Pons (tissue), 1 donor: ENCODE measurements at regions not wholly inside any gene's neighbourhood (a gene's known extent, or its start where the extent isn't known, plus 50 kb on each side); places are given as distances from the start of the nearest gene placed in this dataset.
A peak's percentile ranks its signal among the peaks of the same experiment; 100 is the strongest.

Source experiments
- DNase-seq: peaks from one replicate; pipeline ENCODE4 v3.0.0-alpha.2; 2016; ENCODE audit warnings: low spot score

- no peak for DNase-seq
Observed at GRCh38 chr10:111131168-111131799, 54.5 kb downstream of the ADRA2A start.

DNA sequence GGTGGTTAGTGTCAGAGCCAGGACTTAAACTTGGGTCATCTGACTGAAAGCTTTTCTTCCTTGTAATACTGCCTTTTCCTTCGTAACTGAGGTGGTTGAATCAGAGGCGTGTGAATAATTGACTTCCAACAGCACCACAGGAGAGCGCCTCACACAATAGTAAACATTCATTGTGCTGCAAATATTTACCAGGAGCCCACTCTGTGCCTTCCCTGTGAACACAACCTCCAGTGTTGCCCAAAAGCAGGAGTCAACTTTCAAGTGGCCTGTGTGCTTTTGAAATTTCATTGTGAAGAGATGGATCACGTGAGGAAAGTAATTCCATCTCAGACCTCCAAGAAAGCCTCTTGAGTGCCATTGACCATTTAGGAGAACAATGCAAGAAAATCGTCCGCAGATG, 60.2 kb downstream of the ADRA2A start:
- no peak for DNase-seq

DNA sequence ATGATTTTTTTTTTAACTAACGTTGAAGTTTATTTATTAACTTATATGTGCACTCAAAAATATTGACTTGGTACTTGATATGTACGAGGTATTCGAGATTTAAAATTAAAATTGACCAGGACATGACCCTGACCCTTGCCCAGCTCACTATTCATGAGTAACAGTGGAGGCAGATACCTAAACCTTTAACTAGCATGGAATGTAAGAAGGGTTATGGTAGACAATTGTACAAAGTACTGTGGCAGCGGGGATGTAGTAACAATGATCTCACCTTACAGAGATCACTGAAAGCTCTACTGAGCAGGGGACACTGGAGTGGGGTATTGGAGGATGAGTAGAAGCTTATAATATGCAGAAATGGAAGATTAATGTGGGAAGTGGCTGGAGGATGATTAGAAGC, 60.8 kb downstream of the ADRA2A start:
- no peak for DNase-seq

DNA sequence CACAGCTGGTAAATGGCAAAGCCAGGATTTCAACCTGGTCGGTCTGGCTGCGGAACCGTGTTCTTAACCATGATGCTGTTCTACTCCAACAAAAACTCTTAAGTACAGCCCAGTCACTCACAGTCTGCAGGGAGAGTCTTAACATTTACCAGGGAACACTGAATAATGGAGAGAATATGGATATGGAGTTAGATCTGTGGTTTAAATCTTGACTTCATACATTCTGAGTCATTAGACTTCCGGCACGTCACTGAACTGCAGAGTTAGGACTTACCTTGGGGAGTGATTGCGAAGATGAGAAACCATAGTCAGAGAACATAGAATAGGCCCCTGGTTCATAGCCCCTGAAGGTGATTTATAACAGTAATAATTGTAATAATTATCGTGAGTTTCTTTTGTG, 61.7 kb downstream of the ADRA2A start:
- DNase-seq: no peak

- DNase-seq: no peak
Observed at GRCh38 chr10:111139567-111139966, 62.7 kb downstream of the ADRA2A start.

DNA sequence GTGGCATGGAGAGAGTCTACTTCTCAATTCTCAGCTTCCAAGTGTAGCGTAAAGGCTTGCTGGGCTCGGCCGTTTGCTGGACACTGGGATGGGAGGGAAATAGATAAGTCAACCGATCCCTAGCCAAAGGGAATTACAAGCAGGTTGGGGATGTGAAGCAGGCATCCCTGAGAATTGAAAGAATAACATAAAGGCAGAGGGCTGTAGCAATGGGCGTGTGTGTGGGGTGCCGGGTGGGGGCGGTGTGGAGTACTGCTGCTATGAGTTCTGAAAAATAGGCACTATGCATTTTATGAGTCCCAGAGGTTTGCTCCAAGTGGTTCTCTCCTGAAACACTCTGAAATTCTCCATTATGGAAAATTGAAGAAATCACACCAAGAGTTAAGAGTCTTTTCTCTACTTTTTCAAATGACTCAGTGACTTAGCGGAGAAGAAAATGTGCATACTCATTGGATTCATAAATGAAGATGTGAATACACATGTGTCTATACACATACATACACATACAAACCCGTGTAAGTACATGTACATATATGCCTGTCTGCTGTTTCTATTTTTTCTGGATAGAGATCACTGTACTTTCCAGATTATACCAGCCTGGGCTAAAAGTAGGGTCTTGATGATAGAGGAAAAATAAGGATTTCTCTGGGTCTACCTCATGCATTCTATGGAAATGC, 65.4 kb downstream of the ADRA2A start:
- no peak for DNase-seq

GRCh38 chr10:111146025-111146640, 69.3 kb downstream of the ADRA2A start:
- peak; percentile 67 for DNase-seq

DNA sequence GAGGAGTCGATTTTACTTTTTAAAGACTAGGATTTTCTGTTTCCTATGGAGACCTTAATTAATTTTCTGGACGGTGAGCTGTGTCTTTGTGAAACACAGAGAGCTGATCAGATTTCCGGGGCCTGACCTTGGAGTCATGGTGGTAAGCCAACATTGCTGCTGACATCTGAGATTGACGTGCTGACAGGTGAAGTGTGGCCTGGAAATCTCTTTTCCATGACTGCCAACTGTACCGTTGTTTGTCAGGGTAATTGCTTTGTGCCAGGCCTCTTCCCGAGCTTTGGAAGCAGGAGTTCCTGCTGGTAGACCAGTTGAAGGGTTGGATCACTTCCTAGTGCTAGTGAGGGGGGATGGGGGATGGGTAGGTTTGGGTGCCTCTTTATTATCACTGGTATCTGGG, 71.2 kb downstream of the ADRA2A start:
- DNase-seq: no peak

- DNase-seq: no peak
Observed at GRCh38 chr10:111148440-111148839, 71.6 kb downstream of the ADRA2A start.

DNA sequence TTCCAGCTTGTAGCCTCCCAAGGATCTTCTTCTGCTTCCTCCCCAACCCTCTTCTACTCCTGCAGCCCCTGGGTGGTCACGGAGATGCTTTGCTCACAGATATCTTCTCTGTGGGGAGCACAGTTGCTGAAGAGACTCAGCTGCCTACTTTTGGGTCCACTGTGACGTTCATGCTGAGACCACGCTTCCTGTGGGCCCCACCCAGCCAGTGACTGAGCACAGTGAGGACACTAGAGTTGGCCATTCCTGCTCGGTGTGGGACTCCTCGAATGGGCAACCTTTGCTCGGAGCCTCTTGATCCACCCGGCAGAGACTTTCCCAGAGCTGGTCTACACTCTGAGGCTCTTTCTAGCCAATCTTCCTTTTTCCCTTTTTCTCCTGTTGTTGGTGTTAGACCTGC, 73.9 kb downstream of the ADRA2A start:
- DNase-seq: no peak

DNA sequence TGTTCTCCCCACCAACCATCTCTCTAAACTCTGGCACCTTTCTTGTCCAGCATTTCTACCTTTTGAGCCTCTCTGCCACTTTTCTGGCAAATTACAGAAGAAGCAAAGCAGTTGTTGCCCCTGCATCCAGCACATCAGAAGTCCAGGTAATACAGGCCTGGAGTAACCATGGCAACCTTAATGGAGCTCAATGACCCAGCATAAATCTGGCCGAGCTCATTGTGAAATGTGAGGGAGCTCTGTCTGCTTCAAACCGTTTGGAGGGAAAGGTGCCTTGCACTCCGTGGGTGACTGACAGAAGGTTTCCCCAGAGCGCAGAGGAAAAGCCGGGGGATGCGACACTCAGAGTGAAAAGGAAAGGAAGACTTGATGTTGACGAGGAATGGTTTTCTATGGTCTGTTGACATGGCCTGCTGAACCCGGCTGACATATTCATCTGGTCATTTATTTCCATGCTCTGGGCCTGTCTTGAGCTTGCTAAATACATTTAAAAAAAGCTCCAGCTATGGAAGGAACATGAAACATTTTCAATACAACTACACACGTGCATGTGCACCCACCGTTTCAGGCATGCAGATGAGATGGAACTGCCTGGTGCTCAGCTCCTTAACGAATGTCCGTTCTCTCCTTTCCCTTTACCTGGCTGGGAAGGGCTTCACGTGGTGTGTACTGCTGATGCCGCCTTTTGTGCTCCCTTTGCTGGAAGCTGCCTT, 74.9 kb downstream of the ADRA2A start:
- DNase-seq: no peak

DNA sequence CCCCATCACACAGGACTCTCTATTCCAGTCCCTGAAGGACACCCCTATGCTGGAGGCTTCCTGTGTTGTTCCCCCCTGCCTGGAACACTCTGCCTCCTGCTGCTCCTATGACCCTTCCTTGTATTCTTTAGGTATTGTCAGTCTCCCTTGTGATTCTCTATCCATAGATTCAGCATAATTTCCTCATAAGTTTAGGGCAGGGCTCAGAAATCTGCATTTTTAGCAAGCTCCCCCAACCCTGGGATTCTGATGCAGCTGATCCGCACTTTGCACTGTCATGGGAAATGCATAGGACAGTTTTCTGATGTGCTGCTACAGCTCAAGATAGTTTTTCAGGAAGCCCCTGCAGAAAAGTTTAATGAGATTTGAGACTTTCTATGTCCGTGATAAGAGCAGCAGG, 79.9 kb downstream of the ADRA2A start:
- no peak for DNase-seq

GRCh38 chr10:111158595-111158994, 81.8 kb downstream of the ADRA2A start:
- DNase-seq: no peak

DNA sequence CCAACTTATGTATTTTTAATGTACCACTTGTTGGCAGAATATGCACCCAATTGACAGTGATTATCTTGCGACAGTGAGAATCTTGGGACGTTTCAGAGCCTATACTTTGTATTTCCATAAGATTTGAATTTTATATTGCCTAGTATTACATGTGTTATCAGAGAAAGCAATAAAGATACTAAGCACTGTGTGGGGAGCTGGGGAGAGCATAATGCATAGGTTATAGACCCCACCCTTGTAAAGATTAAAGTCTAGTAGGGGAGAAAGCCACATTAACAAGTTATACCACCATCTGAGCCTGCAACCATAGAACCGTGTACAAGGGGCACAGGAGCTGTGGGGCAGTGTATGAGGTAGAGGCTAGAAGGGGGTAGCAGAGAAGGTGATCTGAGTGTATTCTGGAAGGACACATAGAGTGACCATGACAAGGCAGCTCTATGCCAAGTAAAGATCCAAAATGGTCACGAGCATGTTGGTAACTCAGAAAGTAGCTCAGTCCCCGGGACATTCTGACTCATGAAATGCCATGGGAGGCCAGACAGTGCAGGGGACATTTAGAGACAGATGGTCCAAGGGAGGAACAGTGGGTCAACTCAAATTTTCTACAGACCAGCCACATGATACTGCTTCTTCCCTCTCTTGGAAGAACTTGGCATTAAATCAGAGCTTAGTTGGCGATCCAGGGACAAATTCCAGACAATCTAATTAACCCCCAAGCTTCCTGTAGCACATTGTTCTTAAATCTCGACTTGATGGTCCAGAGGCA, 84.5 kb downstream of the ADRA2A start:
- DNase-seq: no peak

DNA sequence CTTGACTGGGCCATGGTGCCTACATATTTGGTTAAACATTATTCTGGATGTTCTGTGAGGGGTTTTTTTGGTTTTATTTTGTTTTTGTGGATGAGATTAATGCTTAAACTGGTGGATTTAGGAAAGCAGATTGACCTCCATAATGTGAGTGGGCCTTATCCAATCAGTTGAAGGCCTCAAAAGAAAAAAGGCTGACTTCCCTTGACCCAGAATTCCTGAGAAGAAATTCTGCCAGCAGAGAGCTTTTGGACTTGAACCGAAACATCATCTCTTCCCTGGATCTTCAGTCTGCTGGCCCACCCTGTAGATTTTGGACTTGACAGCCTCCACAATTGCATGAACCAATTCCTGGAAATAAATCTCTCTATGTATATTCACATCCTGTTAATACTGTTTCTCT, 94.4 kb downstream of the ADRA2A start:
- no peak for DNase-seq

DNA sequence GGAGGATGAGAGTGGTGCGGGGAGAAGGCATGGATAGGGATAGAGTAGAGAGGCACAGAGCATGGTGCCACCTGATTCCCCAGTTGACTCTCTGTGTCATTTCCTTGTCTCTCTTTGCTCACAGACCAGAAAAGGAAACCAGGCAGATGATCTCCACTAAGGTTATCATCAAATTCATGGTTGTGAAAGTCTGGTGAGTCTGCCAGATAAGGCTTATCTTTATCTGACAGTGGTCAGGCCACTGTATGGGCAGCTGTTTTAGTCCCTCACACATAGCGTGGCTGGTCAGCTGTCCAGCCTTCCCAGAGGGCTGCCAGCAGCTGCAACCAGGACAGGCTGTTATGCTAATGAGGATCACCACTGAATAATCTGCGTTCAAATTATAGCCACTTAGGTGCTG, 99.0 kb downstream of the ADRA2A start:
- DNase-seq: no peak

- no peak for DNase-seq
Observed at GRCh38 chr10:111177379-111177778, 100.5 kb downstream of the ADRA2A start.

DNA sequence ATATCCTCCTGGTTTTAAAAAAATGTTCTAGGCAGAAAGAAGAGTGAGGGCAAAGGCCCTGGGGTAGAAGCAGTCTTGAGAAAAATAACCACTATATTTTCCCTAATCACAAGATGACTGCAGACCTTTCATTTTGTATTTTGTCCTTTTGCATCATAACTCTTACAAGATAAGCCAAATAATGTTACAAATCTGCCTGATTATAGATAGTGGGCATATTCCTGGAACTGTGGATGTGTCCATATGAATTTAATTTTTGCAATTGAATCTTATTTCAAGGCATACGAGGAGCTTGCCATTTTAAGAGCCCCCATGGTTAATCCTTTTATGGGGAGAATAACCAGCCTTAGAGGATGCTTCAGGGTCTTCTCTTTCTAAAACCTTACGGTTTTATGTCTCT, 102.7 kb downstream of the ADRA2A start:
- no peak for DNase-seq

DNA sequence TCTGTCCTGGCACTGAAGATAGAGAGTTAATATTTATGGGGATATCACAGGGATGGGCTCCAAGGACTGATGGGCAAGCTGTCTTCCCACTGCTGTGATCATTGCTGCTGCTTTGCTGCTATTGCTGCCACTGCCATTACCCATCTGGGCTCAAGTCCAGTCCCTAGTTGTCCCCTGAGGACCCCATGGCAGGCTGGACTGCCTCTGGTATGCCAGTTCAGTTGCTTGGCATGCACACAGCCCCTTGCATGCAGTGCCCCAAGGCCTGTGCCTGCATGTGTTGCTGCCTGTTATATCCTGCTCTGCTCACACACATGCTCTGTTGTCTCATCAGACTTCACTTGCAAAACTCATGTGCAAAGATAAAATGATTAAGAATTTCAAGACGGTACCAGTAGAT, 109.5 kb downstream of the ADRA2A start:
- DNase-seq: no peak

DNA sequence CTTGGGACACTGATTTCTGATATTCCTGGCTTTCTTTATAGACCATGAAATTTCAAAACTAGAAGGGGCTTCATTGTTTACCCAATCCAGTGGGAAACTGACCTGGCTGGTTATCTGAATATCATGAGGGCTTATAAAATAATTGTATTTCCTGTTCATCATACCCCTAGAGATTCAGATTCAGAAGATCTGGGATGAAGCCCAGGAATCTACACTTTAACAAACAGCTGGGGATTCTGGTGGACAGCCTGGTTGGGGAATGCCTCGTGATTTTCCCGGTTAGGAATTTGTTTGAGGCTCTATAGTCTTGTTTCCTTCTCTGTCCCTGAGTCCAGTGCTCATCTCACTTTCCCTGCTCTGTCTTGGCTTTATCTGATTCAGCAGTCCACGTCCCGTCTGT, 110.3 kb downstream of the ADRA2A start:
- no peak for DNase-seq

- DNase-seq: no peak
Observed at GRCh38 chr10:111199587-111199986, 122.8 kb downstream of the ADRA2A start.

- DNase-seq: no peak
Observed at GRCh38 chr10:111200505-111201186, 123.8 kb downstream of the ADRA2A start.
